RCC 7860 (cell line): ENCODE measurements at regions not wholly inside any gene's neighbourhood (a gene's known extent, or its start where the extent isn't known, plus 50 kb on each side); places are given as distances from the start of the nearest gene placed in this dataset.

Experiments
- DNase-seq: peaks from one replicate; pipeline ENCODE4 v3.0.0-alpha.2; 2015; ENCODE audit warnings: low spot score
- FAIRE-seq: peaks from 2 replicates; lab custom pipeline; 2012; peaks lifted over from hg19 to GRCh38; lab: Jason Lieb, UNC

GRCh38 chr18:47603158-47603557 lies 327.3 kb downstream of the SMAD2 start:
- DNase-seq, result no peak
- FAIRE-seq, result no peak

DNA sequence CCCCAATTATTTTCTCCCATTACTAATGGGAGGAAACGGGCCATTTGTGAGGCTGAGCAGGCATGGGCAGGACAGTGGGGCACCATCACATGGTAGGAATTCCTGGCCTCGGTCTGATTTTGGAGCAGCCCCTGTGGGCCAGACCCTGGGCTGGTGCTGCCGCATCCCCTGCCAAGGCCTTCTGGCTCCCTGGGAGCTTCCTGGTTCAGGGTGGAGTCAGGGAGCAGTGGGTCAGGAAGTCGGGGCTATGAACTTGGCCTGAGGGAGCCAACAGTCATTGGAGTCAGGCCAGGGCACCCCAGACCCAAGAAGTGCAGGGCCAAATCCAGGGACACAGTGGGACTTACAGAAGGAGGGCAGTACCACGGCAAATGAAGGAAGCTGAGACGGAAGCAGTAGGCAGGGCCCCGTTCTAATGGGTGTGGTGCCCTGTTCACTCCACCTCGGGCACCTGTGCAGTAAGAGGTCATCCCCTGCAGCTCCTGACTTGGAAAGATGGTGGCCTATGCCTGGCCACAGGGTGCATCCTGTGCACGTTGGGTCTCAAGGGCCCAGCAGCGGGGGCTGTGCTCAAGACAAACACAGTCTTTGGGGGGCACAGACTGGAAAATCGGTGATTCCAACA lies 328.1 kb downstream of the SMAD2 start:
- DNase-seq (no peak), FAIRE-seq (no peak)

DNA sequence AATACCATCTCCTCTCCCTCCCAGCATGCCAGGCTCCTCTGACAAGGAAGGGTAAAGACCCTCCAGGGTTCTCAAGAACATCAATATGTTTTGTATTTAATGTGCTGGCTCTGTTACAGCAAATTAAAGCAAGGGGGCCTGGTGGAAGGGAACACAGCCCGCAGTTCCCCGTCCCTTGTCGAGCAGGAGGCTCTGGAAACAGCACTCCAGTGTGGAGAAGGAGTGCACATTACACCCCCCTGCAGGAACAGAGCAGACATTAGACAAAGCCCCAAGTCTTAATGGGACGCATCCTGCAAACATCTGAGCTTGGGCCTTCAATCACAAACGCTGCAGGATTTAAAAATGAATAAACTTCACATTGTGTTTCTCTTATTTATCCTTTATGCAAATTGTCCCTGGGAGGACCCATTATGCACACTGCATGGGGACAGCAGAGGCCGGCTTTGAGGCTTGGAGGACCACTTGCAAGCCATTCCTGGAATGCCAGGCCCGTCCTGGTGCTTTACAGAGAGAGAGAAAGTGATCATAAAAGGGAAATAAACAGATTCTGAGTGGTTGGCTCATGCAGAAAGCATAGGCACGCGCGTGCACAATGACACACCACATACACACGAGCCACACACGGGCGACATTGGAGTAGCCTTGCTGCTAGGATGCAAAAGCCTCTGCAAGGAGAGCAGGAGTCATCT lies 328.7 kb downstream of the SMAD2 start:
- no peak for DNase-seq
- FAIRE-seq, result no peak

DNA sequence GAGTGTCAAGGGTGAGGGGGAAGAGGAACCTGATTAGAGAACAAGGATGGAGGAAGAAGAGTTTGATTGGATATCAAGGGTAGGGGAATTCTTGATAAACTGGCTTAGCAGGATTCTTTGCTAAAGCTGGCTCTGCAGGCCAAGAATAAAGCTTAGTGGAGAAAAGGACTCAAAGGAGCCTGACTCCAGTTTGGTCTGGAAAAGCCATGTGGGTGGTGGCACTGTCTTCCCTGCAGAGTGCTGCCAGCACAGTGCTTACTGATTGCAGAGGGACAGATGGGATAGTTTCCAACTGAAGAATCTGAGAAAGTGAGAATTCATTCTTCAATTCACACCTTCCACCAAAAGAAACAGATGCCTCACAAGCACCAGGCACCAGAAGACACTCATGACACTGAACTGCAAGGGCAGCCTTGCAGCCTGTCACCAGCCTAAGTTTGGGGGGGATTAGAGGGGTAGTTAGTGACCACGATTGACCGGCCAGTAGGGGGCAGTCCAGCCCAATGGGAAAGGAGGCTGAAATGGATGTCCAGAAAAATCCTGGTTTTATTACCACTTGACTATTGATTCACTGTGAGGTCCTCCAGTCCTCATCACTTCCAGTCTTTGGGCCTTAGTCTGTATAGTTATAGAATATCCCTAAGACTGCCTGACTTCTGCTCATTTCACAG lies 334.5 kb downstream of the SMAD2 start:
- FAIRE-seq (no peak), DNase-seq (no peak)

GRCh38 chr18:47594621-47595086 lies 335.8 kb downstream of the SMAD2 start:
- FAIRE-seq (no peak), DNase-seq (no peak)

DNA sequence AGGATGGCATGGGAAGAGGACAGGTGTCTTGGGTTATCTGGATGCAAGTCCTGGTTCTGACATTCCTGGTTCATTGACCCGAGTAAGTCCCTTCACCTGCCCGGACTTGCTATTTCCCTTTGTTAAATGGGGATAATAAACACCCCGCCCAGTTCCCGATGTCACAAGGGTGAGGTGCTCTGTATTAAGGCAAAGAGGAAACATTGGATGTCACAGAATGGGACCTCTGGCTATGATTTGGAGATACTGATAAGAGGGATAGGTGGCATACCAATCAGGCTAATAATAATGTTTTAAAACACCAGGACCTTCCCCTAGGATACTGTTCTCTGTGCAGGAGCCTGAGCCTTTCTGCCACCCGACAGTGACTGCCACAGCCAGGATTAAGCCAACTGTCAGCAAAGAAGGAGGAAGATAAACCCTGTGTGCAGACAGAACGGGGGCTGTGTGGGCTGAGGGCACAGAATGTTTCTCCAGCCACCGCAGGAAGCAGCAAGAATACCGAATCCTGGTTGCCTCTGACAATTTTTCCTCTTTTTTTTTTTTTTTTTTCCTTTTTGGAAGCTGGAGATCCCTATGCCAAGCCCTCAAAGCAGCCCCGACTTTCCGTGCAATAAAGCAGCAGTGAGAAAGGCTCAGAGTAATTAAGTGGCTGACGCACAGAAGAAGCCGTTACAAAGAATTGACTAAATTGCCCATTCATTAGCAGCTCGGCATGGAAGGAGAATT lies 336.6 kb downstream of the SMAD2 start:
- FAIRE-seq (no peak), DNase-seq (no peak)

- DNase-seq (no peak), FAIRE-seq (no peak)
Measured at GRCh38 chr18:47591429-47591828, 339.0 kb downstream of the SMAD2 start.

DNA sequence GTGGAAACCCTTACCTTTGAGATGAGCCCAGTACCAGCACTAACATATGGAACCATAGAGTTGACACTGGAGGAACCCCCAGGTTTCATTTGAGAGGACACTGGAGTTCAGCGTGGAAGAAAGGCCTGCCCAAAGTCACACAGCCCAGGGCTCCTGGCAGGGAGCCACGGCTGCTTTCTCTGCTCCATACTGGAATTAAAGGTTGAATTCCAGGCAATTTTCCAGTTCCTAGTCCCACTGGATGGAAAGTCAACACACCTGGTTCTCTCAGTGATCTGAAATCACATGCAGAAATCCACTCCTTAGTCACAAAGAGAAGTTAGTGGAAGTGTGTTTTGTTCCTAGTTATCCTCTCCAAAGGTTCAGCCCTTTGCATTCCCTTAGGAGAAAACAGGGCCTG lies 336.1 kb upstream of the SKOR2 start:
- no peak for DNase-seq
- FAIRE-seq, result no peak

DNA sequence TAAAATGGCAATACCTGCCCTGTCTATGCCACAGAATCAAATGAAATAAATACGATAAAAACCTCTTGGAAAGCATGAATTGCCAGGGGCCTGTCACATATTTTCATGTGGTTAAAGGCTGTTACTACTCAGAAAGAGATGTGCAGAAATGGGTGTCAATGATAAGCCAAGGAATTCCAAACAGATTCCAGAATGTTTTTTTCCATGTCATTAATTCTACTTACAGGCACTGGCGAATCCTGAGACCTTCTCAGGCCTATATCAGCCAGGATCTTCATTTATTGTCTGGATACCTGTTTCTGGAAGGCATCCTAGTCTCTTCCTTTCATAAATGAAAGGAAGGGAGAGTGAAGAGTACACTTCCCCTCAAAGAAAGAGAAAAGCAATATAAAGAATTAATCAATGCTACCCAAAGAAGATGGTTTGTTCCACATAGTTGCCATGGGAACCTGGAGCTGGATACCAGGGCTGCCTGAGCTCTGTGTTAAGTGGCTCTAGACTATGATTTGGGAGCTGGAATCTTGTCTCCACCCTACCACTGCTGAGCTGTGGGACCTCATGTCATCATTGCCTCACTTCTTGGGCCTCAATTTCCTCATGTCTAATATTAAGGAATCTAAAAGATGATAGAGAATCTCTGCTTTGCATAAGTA lies 335.1 kb upstream of the SKOR2 start:
- DNase-seq (no peak), FAIRE-seq (no peak)

GRCh38 chr18:47585914-47586313 lies 334.5 kb upstream of the SKOR2 start:
- DNase-seq (no peak), FAIRE-seq (no peak)

DNA sequence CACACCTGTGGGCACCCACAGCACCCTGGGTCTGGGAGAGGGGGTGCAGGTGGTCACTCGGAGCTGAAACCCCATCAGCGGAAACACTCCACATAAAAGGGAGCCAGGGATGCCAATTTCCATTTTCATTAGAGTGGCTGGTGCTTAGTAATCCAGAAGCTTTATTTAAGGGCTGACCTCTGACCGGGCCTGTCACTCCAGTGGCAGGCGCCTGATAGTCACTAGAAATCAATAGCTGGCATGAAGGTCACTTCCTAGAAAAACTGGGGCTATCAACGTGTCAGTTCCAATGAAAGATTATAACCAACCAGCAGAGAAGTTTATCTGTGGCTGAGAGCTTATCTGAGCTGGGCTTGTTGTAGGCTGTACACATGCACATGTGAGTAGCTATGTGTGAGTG lies 333.7 kb upstream of the SKOR2 start:
- no peak for DNase-seq
- FAIRE-seq, result no peak

- DNase-seq (no peak), FAIRE-seq (no peak)
Measured at GRCh38 chr18:47582093-47582492, 330.6 kb upstream of the SKOR2 start.

GRCh38 chr18:47577520-47577919 lies 326.1 kb upstream of the SKOR2 start:
- no peak for DNase-seq

DNA sequence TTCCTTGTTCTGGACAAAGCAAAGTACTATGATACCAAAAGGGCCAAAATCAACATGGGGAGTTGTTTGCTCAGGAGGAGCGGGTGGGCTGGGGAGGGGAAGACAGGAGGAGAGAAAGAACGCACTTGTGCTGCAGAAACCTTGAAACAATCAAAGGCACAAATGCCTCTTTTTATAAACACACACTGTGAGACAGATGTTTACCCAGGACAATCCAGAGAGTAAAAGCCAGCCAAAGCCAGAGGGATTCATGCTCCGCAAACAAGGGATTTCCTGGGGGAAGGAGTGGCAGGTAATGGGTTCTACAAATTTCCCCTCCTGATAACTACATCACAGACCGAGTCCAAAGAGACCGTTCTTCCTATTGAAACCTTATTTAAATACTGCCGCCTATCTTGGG lies 323.5 kb upstream of the SKOR2 start:
- DNase-seq, result no peak
- no peak for FAIRE-seq

More at GRCh38 chr18:47577520-47577919, 326.1 kb upstream of the SKOR2 start:
- FAIRE-seq, result no peak

DNA sequence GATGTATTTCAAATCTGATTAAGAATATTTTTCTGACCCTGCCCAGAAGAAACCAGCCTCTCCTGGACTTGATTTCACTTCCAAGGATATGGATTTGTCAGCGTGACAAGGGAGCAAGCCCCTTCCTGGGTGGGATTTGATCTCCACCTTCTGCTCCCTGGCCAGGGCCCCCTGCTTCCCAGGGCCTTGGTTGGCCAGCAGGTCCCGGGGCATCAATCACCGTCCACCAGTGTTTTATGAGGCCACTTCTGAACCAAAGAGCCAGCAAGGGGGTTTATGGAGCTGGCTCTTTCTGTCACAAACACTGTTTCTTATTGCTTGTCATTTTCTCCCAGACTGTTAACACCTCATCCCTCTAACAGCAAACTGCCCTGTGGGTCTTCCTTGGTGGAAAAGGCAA lies 320.5 kb upstream of the SKOR2 start:
- no peak for FAIRE-seq
- DNase-seq, result no peak

DNA sequence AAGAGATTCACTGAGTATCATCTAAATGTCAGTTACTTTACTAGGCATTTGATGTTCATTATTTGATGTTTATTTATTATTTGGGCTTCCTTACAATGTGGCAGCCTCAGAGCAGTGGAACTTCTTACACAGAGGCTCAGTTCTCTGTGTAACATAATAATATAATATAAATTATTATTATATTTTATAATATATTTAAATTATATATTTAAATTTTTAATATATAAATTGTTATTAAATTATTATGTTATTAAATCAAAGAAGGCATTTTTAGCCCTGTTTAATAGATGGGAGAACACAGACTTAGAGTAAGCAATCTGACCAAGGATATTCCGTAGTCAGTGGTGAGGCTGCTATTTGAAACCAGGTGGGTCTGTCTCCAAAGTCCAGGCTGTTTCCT lies 315.3 kb upstream of the SKOR2 start:
- no peak for DNase-seq
- FAIRE-seq, result no peak

GRCh38 chr18:47560723-47561715 lies 309.6 kb upstream of the SKOR2 start:
- DNase-seq, result no peak
- FAIRE-seq, result no peak

GRCh38 chr18:47558110-47558750 lies 306.8 kb upstream of the SKOR2 start:
- FAIRE-seq (no peak), DNase-seq (no peak)

GRCh38 chr18:47557160-47557559 lies 305.7 kb upstream of the SKOR2 start:
- FAIRE-seq (no peak), DNase-seq (no peak)
